ENCODE measurements at regions not wholly inside any gene's neighbourhood (a gene's known extent, or its start where the extent isn't known, plus 50 kb on each side); places are given as distances from the start of the nearest gene placed in this dataset.

GRCh38 chr9:20119566-20119965 lies 330.7 kb upstream of the SLC24A2 start:
- Histone ChIP-seq H3K27ac (no peak overlapping the region), H3K36me3 (ENCODE audit: insufficient read depth in 1 of 2, low read depth in 1 of 2) (no peaks in the 10 kb centered on the region), H3K4me3 (no peak overlapping the region), H3K27me3 (ENCODE audit: insufficient read depth in 3 of 3, low read length in 2 of 3) (no peaks in the 10 kb centered on the region), H3K4me1 (no peaks in the 10 kb centered on the region), H3K9me3 (no peaks in the 10 kb centered on the region)
- intact Hi-C loops (cut with DNase I) = no loop called here
- ATAC-seq = no peak
- TF ChIP-seq CTCF (IDR thresholded peaks at IDR 0.05) = no peak
- no peak for DNase-seq
- 93 to 97% (median 95%) methylated on average over 1 of the region's 1 CpG for WGBS, 3 donors

GRCh38 chr9:20117986-20118385 lies 329.1 kb upstream of the SLC24A2 start:
- H3K9me3 ChIP-seq = no peaks in the 10 kb centered on the region
- H3K27me3 ChIP-seq (ENCODE audit: insufficient read depth in 3 of 3, low read length in 2 of 3) = no peaks in the 10 kb centered on the region
- intact Hi-C loops (cut with DNase I) = no loop called here
- no peak overlapping the region for H3K4me3 ChIP-seq
- H3K4me1 ChIP-seq = no peaks in the 10 kb centered on the region
- ATAC-seq (no peak), DNase-seq (no peak)
- no peak overlapping the region for H3K27ac ChIP-seq
- no peaks in the 10 kb centered on the region for H3K36me3 ChIP-seq (ENCODE audit: insufficient read depth in 1 of 2, low read depth in 1 of 2)
- TF ChIP-seq CTCF (IDR thresholded peaks at IDR 0.05) = no peak
- WGBS, 3 donors = 86 to 92% (median 86%) methylated on average over 2 of the region's 2 CpGs

- 48 to 65% (median 65%) methylated on average over 2 of the region's 2 CpGs for WGBS, 3 donors
- no peak overlapping the region for H3K27ac ChIP-seq
These were observed 328.6 kb upstream of the SLC24A2 start for GRCh38 chr9:20117482-20117881.

GRCh38 chr9:20114974-20115373 lies 326.1 kb upstream of the SLC24A2 start:
- H3K4me1 ChIP-seq = no peaks in the 10 kb centered on the region
- DNase-seq (no peak), ATAC-seq (no peak)
- H3K4me3 ChIP-seq = no peak overlapping the region
- no peak overlapping the region for H3K27ac ChIP-seq
- no peaks in the 10 kb centered on the region for H3K36me3 ChIP-seq (ENCODE audit: insufficient read depth in 1 of 2, low read depth in 1 of 2)
- intact Hi-C loops (cut with DNase I) = no loop called here
- no peak for TF ChIP-seq CTCF (IDR thresholded peaks at IDR 0.05)
- no peaks in the 10 kb centered on the region for H3K9me3 ChIP-seq
- 94 to 98% (median 96%) methylated on average over 2 of the region's 2 CpGs for WGBS, 3 donors
- no peaks in the 10 kb centered on the region for H3K27me3 ChIP-seq (ENCODE audit: insufficient read depth in 3 of 3, low read length in 2 of 3)

More at GRCh38 chr9:20117482-20117881, 328.6 kb upstream of the SLC24A2 start:
- H3K4me3 ChIP-seq = no peak overlapping the region
- DNase-seq = no peak
- TF ChIP-seq CTCF (IDR thresholded peaks at IDR 0.05) = no peak
- H3K9me3 ChIP-seq = no peaks in the 10 kb centered on the region
- no peaks in the 10 kb centered on the region for H3K4me1 ChIP-seq
- H3K27me3 ChIP-seq (ENCODE audit: insufficient read depth in 3 of 3, low read length in 2 of 3) = no peaks in the 10 kb centered on the region
- intact Hi-C loops (cut with DNase I) = no loop called here
- no peak for ATAC-seq
- H3K36me3 ChIP-seq (ENCODE audit: insufficient read depth in 1 of 2, low read depth in 1 of 2) = no peaks in the 10 kb centered on the region

- H3K9me3 ChIP-seq = no peaks in the 10 kb centered on the region
- ATAC-seq (no peak), DNase-seq (no peak)
- H3K4me1 ChIP-seq = no peaks in the 10 kb centered on the region
- no peak overlapping the region for H3K4me3 ChIP-seq
- WGBS, 3 donors = 66 to 73% (median 69%) methylated on average over 7 of the region's 7 CpGs
- intact Hi-C loops (cut with DNase I) = no loop called here
- no peak overlapping the region for H3K27ac ChIP-seq
- no peaks in the 10 kb centered on the region for H3K27me3 ChIP-seq (ENCODE audit: insufficient read depth in 3 of 3, low read length in 2 of 3)
- no peaks in the 10 kb centered on the region for H3K36me3 ChIP-seq (ENCODE audit: insufficient read depth in 1 of 2, low read depth in 1 of 2)
- TF ChIP-seq CTCF (IDR thresholded peaks at IDR 0.05) = no peak
These were observed 323.5 kb upstream of the SLC24A2 start for GRCh38 chr9:20112205-20112783.

Measured in psoas muscle (tissue), 7 donors.